Tibial nerve (tissue), 4 donors: ENCODE measurements at regions not wholly inside any gene's neighbourhood (a gene's known extent, or its start where the extent isn't known, plus 50 kb on each side); places are given as distances from the start of the nearest gene placed in this dataset.

Source experiments
- EP300 ChIP-seq, 2 donors: sonication (generic); formaldehyde crosslinking; IDR thresholded peaks; one replicate each; pipeline ENCODE4 v1.6.1; 2017; ENCODE audit warnings: antibody characterized with exemption in 2 of 2, mild to moderate bottlenecking in 1 of 2
- TF ChIP-seq, protein P1 (sequence below), 5 experiments: fragments of 200-600 bp in 3 of 5; fragments of 450-650 bp in 2 of 5; sonication (generic) in 3 of 5; IDR thresholded peaks; one replicate each; pipeline ENCODE4 v1.5.1; 2016 to 2019; ENCODE audit warnings: antibody characterized with exemption in 5 of 5, mild to moderate bottlenecking in 3 of 5, moderate library complexity in 2 of 5

GRCh38 chr11:67731583-67731982 is 57.2 kb upstream of the ALDH3B2 start:
- TF ChIP-seq, protein P1, sequence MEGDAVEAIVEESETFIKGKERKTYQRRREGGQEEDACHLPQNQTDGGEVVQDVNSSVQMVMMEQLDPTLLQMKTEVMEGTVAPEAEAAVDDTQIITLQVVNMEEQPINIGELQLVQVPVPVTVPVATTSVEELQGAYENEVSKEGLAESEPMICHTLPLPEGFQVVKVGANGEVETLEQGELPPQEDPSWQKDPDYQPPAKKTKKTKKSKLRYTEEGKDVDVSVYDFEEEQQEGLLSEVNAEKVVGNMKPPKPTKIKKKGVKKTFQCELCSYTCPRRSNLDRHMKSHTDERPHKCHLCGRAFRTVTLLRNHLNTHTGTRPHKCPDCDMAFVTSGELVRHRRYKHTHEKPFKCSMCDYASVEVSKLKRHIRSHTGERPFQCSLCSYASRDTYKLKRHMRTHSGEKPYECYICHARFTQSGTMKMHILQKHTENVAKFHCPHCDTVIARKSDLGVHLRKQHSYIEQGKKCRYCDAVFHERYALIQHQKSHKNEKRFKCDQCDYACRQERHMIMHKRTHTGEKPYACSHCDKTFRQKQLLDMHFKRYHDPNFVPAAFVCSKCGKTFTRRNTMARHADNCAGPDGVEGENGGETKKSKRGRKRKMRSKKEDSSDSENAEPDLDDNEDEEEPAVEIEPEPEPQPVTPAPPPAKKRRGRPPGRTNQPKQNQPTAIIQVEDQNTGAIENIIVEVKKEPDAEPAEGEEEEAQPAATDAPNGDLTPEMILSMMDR (IDR thresholded peaks at IDR 0.05), result no peak
- no peak for TF ChIP-seq EP300 (IDR thresholded peaks at IDR 0.05)
